HG02798 (cell line): ENCODE measurements at regions not wholly inside any gene's neighbourhood (a gene's known extent, or its start where the extent isn't known, plus 50 kb on each side); places are given as distances from the start of the nearest gene placed in this dataset.
"Not testable (repeated sequence)": the region's sequence is repeated elsewhere in the genome, so short reads cannot be mapped to it uniquely, and the experiment has no call there.

Source experiments
- ATAC-seq: cut with Tn5 transposase; IDR thresholded peaks from one replicate; pipeline ENCODE4 v1.9.1; 2021; ENCODE audit warnings: mild to moderate bottlenecking; ENCODE audit not compliant: unreplicated experiment, poor library complexity

DNA sequence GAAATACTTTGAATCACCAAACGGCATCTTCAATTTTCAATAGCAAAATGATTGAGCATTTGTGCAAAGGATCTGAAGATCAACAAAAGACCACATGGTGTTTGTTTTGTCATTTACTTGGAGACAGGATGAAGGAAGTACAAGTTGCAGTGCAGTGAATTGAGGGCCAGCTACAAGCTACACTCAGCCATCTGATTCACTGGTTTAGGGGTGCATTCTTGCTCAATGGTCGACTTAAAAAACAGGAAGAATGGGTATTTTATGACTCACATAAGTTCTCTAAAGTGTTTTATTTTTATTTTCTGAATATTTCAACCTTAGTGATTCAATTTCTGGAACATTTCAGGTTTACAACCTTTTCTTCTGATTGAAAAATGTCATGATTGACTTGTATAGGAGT lies 412.1 kb upstream of the ADAMTSL1 start:
- no peak for ATAC-seq

DNA sequence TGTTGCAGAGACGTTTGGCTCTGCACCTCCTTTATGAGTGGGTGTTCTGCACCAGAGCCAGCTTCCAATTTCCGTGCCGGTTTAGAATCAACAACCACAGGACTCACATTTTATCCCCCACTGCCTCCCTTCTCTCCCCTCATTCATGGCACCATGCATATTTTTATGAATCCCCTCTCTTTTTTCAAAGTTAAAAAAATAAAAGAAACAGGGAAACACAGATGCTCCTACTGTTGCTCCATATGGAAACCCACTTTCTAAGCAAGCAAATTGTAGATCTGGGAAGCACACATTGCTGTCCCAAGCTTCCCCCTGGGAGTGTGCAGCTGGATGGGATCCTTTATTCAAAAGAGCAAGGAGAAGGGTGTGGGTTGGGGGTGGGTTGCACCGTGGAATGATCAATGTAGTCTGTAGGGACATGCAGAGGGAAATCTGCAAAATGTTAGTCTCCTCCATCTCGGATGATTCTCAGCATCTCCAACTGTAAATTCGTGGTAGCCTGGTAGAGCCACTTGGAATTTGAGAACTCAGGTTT lies 410.0 kb upstream of the ADAMTSL1 start:
- no peak for ATAC-seq

DNA sequence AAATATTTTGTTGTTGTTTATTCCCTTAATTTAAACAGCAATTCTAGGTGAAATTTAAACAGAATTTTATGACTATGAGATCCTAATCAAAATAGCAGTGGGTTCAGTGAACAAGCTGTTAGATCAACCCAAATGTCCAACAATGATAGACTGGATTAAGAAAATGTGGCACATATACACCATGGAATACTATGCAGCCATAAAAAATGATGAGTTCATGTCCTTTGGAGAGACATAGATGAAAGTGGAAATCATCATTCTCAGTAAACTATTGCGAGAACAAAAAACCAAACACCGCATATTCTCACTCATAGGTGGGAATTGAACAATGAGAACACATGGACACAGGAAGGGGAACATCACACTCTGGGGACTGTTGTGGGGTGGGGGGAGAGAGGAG lies 407.3 kb upstream of the ADAMTSL1 start:
- not testable (repeated sequence) for ATAC-seq

DNA sequence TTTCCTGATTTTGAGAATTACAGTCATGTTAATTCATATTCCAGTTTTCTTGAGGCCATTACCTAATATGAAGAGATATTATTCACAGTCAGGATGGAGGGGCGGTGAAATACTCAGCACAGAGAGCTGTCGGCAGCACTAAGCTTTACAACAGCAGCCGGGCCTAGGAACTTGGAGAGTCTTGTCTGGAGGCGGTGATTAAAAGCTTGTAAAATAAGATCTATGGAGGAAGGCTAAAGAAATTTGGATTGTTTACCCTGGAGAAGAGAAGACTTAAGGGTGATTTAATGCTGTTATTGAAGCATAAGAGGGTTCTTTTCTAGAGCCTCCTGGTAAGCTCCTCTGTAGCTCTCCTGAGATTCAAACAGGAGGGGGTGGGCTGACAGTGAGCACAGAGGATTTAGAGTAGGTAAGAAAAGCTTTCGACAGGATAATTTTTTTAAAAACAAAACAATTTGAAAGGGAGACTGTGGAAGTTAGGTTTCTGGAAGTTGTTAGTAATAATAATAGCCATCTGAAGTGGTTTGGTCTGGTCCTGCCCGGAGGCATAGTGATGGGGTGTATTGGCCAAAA lies 406.3 kb upstream of the ADAMTSL1 start:
- no peak for ATAC-seq

DNA sequence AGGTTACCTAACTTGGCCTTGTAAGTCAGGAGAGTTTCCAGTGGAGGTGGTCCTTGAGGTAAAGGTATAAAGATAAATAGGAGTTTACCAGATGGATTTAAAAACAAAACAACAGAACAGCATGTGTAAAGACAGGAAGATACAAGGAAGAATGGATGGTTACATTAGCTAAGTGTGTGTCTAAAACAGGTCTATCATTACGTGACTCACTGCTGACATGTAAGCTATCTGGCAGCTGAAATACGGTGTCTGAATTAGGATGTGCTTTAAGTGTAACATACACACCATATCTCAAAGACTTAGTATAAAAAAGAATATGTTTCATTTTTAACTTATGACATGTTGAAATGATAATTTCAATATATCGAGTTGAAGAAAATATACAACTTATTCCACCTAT lies 405.1 kb upstream of the ADAMTSL1 start:
- no peak for ATAC-seq

DNA sequence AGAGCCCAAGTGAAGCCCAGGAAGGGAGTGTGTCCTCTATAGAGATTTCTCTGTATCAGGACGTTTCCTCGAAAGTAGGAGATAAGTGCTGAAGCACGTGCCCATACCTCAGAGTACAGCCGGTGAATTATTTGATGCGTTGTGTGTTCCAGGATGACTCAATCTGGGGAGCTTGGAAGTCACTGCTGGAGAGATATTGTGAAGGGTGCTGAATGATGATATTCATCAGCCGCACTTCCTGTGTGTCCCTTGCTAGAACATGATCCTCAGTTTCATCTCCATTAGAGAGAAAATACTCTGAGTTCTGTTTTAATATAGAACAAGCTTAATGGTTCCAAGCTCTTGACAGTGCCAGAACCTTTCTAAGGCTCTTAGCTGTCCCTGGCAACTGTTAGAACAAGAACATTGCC lies 402.3 kb upstream of the ADAMTSL1 start:
- ATAC-seq, result no peak

DNA sequence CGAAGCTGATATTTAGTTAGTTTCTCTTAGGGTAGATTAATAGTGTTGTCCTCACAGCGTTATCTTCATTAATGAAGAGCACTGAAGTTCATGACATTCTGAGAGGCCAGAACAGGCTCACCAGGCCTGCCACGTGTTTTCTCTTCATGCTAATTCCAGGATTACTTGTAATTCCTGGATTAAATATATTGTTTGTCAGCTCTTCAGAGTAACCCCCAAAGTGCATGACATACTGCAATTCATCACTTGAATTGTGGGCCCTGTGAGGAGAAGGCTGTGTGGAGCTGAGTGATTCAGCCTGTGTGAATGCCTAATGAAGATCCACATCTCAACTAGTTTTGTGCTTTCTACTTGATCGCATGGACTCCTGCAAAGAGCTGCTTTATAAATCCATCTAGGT lies 401.0 kb upstream of the ADAMTSL1 start:
- no peak for ATAC-seq

DNA sequence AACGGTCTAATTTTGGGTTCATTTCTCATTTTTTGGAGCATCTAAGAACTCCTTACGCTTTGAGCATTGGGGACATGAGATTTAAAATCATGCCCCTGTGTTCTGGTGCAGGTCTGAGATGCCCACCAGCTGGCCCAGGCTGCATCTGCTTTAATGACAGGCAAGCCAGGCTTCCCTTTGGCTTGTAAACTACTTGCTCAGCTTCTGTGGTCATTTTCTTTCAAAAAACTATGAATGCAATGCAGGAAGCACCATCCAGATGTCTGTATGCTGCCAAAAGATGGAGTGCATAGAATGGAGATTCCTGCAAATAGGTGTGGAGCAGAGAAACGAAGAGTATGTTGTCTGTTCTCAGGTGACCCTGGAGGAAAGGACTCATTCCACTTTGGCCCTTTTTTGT lies 399.9 kb upstream of the ADAMTSL1 start:
- ATAC-seq, result no peak

DNA sequence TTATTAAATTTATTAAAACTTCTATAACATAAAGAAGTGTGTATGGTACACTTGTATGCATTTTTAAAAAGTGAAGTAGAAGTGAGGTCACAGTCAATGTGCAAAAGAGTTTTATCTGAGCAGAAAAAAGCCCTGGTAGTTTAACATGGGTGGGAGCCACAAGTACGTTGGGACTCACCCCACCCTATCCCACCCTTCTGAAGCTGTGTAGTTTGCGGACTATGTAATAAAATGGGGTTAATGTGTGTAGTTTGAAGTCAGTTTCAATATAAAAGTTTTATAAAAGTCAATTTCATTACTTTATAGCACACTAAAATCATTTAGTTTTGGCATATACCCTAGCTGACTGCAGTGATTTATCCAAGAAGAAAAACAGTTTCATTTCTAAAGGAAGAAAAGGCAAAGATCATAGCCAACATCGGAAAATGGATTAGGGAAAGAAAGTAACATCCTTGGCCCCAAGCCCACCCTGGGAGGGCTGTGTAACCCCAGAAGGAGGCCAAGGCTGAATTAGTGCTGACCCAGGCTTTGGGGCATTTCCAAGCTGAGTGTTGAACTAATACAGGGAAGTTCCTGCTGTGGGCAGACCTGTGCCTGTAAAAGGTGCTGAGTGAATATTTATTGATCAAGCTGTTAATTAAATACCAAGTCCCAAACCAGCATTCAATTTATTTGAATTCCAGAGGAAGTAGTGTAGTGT lies 398.6 kb upstream of the ADAMTSL1 start:
- no peak for ATAC-seq

DNA sequence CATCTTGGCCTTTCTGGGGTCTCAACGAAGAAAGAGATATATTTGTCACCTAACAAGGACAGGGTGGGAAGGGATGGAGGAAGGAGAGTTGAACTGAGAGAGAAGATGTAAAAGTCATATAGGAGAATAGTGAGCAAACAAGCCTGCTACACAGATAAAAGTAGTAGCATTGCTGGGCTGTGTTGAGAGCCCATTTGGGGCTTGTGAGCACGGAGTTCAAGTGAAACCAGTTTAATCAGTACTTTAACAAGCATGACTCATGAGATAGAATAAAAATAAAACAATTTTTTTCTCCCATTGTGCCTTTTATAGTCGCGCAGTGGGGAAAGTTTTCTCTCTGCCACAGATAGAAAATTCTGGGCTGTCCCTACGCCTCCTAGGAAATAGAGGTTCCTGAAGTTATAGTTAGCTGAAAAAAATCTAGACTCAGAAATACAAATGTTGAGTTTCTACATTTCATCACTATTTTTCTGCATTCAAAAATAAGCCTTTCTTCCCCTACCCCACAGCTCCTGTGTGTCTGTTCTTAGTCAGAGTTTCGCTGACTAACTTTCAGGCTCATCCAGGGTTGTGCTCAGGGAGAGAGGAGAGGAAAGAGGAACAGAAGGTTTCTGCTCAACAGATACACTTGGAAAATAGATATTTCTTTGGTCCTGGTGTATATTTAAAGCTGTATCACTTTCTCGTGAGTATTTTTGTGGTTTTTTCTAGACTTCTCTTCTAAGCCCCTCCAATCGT lies 395.8 kb upstream of the ADAMTSL1 start:
- no peak for ATAC-seq

DNA sequence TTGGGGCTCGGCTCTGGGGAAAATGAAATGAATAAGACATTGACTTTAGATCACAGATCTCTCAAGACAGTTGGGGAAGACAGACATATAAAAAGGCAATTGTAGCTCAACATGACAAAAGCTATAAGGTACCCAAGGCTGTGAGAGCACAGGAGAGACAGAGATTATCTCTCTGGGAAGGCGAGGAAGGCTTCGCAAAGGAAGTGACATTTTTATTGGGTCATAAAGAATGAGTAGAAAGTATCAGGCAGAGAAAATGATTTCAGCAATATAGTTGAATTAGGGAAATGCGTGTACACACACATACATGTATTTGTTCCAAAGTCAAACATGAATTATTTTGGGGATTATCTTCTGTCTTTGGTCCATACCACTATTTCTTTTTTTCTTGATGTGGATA lies 381.8 kb upstream of the ADAMTSL1 start:
- ATAC-seq, result no peak

DNA sequence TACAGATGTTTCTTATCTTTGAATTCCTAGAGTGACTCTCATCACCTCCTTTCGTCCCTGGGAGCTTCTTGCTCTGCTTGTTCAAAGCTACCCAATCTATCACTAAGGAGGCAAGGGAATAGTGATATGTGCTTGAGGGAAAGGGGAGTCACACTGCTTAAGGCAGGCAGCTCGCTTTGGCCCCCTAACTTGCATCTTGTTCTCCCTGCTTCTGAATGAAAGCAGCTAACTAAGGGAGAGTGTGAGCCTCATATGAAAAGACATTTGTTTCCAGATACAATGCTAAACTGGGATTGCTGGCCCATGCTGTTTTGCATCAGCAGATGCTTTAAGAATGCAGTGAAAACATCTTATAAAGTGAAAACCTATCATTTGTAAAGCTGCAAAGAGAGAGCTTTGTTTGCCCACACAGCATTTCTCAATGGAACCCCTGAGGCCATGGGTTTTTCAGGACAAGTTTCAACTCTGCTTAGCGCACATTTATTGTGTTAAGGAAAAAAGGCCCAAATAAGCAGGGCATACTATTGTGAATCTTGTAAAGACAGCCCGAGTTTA lies 367.9 kb upstream of the ADAMTSL1 start:
- no peak for ATAC-seq

DNA sequence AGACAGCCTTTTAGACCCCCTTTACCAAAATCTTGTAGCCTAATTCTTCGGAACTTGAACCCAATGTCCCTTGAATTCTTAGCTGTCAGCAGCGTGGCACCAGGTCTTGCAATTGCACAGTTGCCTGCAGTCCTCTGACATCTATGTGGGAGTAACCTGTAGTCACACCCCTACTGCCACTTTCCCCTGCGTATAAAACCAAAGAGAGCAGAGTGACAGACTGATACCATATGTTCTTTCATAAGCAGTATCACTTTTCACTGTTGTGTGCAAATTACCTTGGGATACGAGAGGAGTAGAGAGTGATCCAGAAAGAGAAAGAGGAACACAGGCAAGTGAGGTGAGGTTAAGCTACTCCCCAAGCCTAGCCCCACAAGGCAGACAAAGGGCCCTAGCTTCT lies 364.3 kb upstream of the ADAMTSL1 start:
- ATAC-seq, result no peak

DNA sequence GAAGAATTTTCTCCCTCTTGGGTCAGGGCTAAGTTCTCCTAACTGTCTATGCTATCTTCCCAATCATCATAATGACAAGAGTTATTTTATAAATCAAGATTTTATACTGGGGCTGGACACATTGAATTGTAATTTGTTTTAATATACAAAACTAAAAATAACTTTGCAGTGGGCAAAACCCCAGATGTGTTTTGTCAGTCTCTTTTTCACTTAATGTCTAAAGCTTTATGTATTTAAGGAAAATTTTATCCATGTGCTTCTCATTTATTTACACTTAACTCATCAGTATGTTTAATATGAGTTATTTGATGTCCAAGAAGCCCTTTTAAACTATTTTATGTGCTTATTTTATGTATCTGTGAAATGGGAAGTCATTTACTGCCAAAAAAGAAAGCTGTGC lies 362.8 kb upstream of the ADAMTSL1 start:
- ATAC-seq, result no peak

DNA sequence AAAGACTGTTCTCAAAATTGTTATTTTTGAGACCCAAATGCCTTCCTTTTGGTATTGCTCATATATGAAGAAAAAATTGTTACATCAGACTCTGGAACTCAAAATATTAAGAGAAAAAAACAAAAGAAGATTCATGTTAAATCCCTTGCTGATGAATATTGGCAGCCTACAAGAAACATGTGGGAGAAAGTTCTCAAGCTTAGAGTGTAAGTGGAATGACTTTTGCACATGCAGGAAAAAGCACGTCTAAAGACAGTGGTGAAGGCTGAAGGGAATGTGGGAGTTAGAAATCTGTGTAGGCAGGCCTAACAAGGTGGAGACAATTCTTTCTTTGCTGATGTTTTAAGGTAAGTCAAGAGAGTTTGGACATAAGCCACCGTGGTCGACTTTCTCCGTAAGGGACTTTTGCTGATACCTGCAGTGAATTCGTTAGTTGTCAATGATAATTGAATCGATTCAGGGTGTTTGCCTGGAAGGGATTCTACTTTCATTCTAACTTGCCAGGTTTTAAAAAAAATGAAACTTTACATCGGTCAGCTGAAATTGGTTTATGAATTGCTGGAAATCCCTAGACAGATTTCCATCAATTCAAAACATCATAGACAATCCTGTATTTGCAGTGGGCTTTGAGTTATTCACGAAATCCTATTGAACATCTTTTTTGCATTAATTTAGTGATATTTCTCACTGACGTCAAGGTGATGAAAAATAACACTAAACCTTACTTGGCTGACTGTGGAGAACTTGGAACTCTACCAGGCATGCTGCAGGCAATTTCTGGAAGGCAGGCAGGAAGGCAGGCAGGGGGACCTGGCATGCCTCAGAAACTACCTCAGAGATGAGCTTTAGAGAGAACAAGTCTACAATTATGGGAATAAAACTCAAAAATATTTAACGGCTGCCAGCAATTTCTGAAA lies 359.1 kb upstream of the ADAMTSL1 start:
- no peak for ATAC-seq

DNA sequence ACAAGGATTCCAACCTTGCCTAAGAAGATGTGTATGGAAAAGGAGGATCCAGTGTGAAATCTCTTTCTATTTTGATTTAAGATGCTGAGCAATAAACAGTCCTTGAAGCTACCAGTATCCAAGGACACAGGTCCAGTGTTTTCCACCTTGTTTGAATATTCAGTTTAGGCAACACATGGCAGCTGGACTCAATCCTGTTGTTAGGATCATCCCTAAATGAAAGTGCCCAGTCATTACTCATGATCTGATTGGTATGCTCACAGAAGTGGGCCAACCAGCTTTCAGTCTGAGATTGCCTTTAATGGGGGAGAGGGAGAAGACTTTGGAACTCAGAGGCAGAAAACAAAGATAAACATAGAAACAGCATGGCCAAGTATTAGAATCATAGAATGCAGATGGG lies 355.7 kb upstream of the ADAMTSL1 start:
- ATAC-seq, result no peak

DNA sequence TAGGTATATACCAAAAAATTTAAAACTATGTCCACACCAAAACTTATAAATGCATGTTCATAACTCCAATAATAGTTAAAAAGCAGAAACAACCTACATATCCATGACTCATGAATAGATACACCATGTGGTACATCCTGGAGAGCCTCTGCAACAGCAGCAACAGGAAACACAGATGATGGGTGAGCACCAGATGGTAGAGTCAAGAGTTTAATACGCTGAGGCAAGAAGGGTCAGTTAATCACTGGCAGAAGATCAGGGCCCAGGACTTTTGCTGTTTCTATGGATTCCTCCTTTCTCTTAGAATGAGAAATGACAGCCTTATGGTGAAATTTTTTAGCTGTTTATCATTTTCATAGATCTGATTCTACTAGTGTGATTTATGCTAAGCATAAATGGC lies 351.8 kb upstream of the ADAMTSL1 start:
- ATAC-seq, result no peak

DNA sequence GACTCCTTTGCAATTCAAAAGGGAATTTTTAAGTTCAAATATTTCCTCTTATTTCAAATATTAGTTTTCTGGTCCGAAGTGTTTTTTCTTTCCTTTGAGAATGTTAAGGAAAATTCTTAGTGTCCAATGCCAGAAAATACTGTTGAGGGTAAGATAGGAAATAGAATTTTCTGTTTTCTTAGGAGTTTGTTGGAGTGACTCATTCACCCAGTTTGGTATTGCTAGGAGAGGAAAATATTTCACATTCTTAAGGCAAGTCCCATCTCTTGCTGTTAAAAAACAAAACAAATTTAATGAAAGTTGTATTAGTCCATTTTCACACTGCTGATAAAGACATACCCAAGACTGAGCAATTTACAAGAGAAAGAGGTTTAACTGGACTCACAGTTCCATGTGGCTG lies 349.2 kb upstream of the ADAMTSL1 start:
- ATAC-seq, result no peak

DNA sequence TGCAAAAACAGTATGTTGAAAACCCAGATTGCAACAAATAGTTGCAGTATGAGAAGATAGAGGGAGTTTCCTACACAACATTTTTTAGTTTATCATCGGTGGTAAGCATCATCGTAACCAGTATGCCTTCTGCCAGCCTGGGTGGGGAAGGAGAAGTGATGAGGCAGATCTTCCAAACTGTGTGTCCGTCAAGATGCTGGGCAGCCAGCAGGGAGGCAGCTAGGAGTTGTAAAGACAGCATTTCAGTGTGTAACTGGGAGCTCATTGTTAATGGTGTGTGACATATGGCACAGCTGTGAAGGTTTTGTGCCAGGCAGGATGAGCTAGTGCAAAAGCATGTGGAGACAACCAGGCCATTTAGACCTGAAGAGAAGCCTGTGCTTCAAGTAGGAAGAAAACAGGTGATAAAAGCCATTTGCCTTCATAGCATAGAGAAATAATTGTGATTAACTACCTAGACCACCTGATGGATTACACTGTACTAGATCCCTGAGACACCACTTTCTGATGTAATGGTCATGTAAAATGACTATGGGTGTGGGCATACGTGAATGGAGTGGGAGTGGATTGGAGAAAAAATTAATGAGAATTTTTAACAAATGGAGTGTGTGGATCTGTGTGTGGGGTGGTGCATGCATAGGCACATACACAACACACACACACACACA lies 347.0 kb upstream of the ADAMTSL1 start:
- no peak for ATAC-seq

DNA sequence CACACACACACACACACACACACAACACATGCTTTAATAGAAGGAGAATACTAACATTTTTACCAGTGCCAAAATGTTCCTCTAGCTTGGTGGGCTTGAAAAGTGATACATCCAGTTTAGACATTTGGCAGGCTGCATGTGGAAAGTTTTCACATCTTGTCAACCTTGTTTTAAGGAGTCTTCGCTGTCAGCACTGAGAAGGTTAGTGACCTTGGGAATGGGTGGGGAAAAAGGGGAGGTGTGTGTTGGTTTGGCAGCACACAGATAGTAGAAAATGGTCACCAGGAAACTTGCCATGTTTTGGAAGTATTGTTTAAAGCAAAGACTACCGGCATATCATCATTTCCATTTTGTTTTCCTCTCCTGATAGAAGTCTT lies 346.5 kb upstream of the ADAMTSL1 start:
- no peak for ATAC-seq
